Spinal cord (tissue), 9 donors: ENCODE measurements at regions not wholly inside any gene's neighbourhood (a gene's known extent, or its start where the extent isn't known, plus 50 kb on each side); places are given as distances from the start of the nearest gene placed in this dataset.

Source experiments
- DNase-seq, 6 donors: peaks; one replicate each; pipeline versions ENCODE4 v3.0.0 to v3.0.0-alpha.2; 2013 to 2015; ENCODE audit warnings: low spot score in 6 of 6, low read depth in 4 of 6
- H3K27ac ChIP-seq: one replicate; pipeline ENCODE4 v1.5.1; 2013; ENCODE audit warnings: low read depth, low read length, control low read depth
- H3K27me3 ChIP-seq: one replicate; pipeline ENCODE4 v1.6.1; 2013; ENCODE audit warnings: low read length; ENCODE audit not compliant: control insufficient read depth, insufficient read depth
- H3K36me3 ChIP-seq: one replicate; pipeline ENCODE4 v1.6.1; 2013; ENCODE audit warnings: low read length; ENCODE audit not compliant: control insufficient read depth, insufficient read depth
- H3K4me1 ChIP-seq: one replicate; pipeline ENCODE4 v1.6.1; 2013; ENCODE audit warnings: low read length; ENCODE audit not compliant: control insufficient read depth, insufficient read depth
- H3K4me3 ChIP-seq: one replicate; pipeline ENCODE4 v1.5.1; 2013; ENCODE audit warnings: low read depth, low read length, control low read depth
- H3K9me3 ChIP-seq: one replicate; pipeline ENCODE4 v1.6.1; 2013; ENCODE audit warnings: low read length; ENCODE audit not compliant: control insufficient read depth, insufficient read depth
- WGBS: methylation state at CpG from one replicate; pipeline ENCODE4 v1.1.5; 2013; ENCODE audit warnings: missing lambda C conversion rate; ENCODE audit not compliant: insufficient coverage; 5-methylcytosine and 5-hydroxymethylcytosine counted together
- donor health status: healthy.

DNA sequence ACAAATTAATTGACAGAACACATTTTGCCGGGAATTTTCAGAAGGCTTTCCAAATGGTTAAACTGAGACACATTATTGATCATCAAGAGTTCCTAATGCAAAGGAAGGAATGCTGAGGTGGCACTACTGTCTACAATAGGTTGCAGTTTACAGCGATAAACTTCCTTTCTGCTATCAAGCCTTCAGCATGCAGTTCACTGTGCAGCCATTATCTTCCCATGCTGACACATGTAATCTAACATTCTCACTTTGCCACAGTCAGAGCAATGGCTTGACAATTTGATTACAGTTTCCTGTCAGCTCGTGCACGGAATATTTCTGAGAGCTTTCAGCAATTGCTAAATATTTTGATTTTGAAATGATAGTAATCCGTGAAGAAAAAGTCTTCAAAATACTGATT is 166.9 kb upstream of the PRMT6 start:
- no peaks in the 10 kb centered on the region for H3K9me3 ChIP-seq
- DNase-seq, result peak in 1 of 6 donors; percentile 70
- WGBS, result 88% methylated on average over 1 of the region's 5 CpGs
- no peaks in the 10 kb centered on the region for H3K36me3 ChIP-seq
- H3K27me3 ChIP-seq, result no peaks in the 10 kb centered on the region
- H3K27ac ChIP-seq, result no peak overlapping the region
- H3K4me3 ChIP-seq, result no peak overlapping the region
- H3K4me1 ChIP-seq, result no peaks in the 10 kb centered on the region

DNA sequence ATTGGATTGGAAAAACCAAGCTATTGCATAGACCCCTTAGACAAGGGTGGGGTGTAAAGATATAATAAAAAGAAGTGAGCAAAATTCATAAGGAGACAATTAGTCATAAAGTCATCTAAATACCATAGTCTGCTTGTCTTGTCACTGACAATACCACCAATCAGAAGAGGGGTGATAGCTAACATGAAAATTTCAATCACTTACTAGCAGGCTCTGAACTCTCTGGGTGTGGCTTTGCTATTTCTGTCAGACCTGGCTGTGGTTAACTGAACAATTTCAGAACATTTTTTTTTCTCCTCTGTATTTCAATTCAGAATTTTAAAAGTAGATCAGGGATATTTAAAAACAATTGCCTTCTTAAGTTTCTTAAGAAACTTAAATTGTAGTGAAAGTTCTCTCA is 158.5 kb upstream of the PRMT6 start:
- no peaks in the 10 kb centered on the region for H3K9me3 ChIP-seq
- no peak overlapping the region for H3K4me3 ChIP-seq
- no peaks in the 10 kb centered on the region for H3K4me1 ChIP-seq
- H3K27me3 ChIP-seq, result no peaks in the 10 kb centered on the region
- DNase-seq, result no peak
- no peak overlapping the region for H3K27ac ChIP-seq
- no peaks in the 10 kb centered on the region for H3K36me3 ChIP-seq

DNA sequence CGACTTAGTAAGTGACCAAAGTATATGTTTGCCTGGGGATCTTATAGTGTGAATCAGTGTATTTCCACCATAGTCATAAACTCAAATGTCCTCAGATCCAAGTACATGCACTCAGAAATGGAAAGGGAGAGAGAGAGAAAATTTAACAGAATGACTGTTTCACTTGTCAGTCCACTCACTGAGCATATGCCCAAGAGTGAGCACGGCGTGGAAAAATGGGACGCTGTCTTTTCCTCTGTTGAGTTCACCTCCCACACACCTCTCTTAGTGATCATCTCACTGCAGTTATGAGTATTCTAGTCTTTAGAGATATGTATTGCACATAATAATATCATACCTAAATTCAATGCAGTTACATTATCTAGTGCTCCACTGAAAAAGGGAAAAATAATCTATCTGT is 156.8 kb upstream of the PRMT6 start:
- WGBS, result no CpG with 5 or more reads among the region's 4 CpGs
- Histone ChIP-seq H3K27me3 (no peaks in the 10 kb centered on the region), H3K36me3 (no peaks in the 10 kb centered on the region), H3K9me3 (no peaks in the 10 kb centered on the region), H3K4me1 (no peaks in the 10 kb centered on the region), H3K27ac (no peak overlapping the region), H3K4me3 (no peak overlapping the region)
- DNase-seq, result no peak

DNA sequence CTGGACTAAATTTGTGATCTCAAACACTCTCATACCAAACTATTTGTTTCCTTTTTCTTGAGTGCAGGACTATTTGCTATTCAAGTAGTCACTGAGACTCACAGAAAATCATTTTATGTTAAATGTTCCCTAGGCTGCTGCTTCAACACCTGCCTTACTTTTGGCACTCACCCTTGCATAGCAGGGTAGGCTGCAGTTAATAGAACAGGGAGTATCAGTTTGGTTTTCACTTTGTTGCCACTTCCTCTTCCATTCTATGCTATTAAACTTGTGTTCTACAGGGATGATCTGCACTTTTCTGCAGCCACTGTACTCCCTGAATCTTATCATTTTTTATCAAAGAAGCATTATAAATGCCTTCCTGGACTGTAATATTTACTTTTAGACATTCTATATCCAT is 148.7 kb upstream of the PRMT6 start:
- H3K27me3 ChIP-seq, result no peaks in the 10 kb centered on the region
- no peaks in the 10 kb centered on the region for H3K36me3 ChIP-seq
- no peak for DNase-seq
- H3K4me1 ChIP-seq, result no peaks in the 10 kb centered on the region
- no peak overlapping the region for H3K27ac ChIP-seq
- H3K4me3 ChIP-seq, result no peak overlapping the region
- no peaks in the 10 kb centered on the region for H3K9me3 ChIP-seq

DNA sequence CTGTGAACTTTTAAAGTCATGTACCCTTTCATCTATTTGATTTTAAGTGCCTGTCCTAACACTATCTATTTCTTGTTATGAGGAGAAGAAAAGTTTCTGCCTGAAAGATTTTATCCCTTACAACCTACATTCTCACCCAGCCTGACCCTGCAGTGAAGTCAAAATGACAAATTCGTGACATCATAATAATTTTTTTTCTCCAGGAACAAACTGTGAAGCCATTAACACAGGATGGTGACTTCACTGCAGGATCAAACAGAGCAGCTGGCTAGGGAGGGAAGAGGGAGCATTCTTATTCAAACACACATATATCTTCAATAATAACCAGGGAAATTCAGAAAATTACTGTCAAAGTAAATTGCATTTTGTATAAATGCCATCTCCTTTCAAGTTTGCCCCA is 147.8 kb upstream of the PRMT6 start:
- no peaks in the 10 kb centered on the region for H3K4me1 ChIP-seq
- no CpG with 5 or more reads among the region's 1 CpG for WGBS
- no peaks in the 10 kb centered on the region for H3K36me3 ChIP-seq
- no peak overlapping the region for H3K4me3 ChIP-seq
- no peaks in the 10 kb centered on the region for H3K27me3 ChIP-seq
- no peak overlapping the region for H3K27ac ChIP-seq
- H3K9me3 ChIP-seq, result no peaks in the 10 kb centered on the region
- no peak for DNase-seq

DNA sequence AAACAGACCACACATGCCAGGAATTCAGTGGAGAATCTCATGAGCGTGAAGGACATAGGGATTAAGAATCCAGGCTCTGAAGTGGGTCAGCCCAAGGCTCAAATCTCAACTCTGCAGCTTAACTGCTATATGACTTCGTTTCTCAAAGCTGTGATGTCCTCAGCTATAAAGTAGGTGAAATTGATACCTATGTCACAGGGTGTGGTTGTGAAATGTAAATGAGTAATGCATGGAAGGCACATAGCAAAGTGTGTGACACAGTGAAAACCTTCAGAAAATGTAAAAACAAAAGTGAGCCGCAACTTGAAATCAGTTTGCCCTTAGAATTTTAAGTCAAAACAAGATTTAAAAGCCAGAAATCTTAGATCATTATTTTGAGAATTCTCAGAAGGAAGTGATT is 145.7 kb upstream of the PRMT6 start:
- Histone ChIP-seq H3K27ac (no peak overlapping the region), H3K9me3 (no peaks in the 10 kb centered on the region), H3K4me1 (no peaks in the 10 kb centered on the region), H3K36me3 (no peaks in the 10 kb centered on the region), H3K4me3 (no peak overlapping the region), H3K27me3 (no peaks in the 10 kb centered on the region)
- 100% methylated on average over 1 of the region's 3 CpGs for WGBS
- no peak for DNase-seq

DNA sequence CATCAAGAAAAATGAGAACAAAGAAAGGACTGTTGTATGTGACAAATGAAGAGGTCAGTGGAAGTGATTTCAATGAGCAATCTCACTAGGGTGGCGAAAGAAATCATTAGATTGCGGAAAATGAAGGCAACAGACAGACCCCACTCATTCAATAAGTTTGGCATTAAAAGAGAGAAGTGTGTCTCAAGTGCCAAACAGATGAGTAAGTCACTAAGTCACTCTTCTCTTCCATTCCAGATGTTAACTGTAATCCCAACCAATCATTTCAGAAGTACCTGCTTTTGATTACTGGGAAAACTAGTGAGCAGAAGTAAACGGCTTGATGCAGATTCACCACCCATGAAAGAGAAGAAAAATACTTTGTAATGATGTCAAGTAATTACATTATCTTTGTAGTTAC is 144.3 kb upstream of the PRMT6 start:
- DNase-seq, result no peak
- Histone ChIP-seq H3K4me1 (no peaks in the 10 kb centered on the region), H3K27me3 (no peaks in the 10 kb centered on the region), H3K27ac (no peak overlapping the region), H3K4me3 (no peak overlapping the region), H3K9me3 (no peaks in the 10 kb centered on the region), H3K36me3 (no peaks in the 10 kb centered on the region)
- no CpG with 5 or more reads among the region's 3 CpGs for WGBS

DNA sequence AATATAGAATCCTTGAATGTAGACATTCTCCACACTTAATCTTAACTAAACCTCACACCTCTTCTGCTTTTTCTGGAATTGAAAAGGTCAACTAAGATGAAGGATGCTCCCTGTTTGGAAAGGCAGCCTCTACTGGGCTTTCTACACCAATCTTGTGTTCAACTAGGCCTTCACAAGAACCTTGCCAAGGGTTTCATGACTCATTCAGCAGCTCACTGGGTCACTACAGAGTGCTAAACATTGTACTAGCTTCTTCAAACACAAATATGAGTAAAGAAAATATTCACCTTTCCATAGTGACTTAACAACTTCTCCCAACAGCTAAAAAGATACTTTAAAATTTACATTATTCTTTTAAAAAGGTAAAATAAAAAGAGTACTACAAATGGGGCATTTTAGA is 135.3 kb upstream of the PRMT6 start:
- no peaks in the 10 kb centered on the region for H3K4me1 ChIP-seq
- H3K27me3 ChIP-seq, result no peaks in the 10 kb centered on the region
- H3K27ac ChIP-seq, result no peak overlapping the region
- no peak for DNase-seq
- no peaks in the 10 kb centered on the region for H3K9me3 ChIP-seq
- no peak overlapping the region for H3K4me3 ChIP-seq
- H3K36me3 ChIP-seq, result no peaks in the 10 kb centered on the region

DNA sequence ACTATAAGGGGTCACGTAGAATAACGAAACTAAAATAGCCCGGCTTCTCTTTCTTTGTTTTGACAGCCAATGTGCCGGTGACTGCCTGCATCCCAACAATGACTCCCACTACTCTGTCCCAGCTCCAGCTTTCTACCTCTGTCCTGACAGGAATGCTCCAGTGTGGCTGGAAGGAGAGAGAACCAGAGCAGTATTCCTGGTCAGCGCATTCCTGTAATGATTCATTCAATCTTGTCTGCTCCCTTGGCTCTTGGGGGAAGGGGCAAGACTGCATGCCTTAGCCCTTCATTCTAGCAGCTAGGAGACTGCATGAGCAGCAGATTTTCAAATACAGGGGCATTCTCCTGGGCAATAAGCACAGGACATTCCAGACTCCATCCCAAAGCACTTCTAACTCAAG is 132.1 kb upstream of the PRMT6 start:
- no peak overlapping the region for H3K4me3 ChIP-seq
- H3K36me3 ChIP-seq, result no peaks in the 10 kb centered on the region
- H3K4me1 ChIP-seq, result no peaks in the 10 kb centered on the region
- WGBS, result 38% methylated on average over 1 of the region's 5 CpGs
- no peaks in the 10 kb centered on the region for H3K27me3 ChIP-seq
- DNase-seq, result peak in 2 of 6 donors; percentile 10 to 24
- H3K27ac ChIP-seq, result no peak overlapping the region
- no peaks in the 10 kb centered on the region for H3K9me3 ChIP-seq

DNA sequence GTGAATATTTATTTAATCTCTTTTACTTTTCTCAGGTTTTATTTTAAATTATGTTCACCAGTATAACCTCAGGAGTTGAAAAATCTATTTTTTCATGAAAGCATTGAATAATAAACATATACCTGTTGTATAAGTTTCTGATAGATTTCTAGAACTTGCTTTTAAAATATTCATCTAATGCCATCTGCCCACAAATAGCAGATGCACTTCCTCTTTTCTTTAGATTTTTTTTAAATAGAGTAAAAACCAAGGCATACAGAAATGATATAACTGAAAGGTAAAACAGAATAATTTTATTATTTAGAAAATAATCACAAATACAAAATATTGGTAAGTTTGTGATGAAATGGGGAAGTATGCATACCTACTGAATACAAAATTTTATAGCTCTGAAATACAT is 130.7 kb upstream of the PRMT6 start:
- Histone ChIP-seq H3K4me1 (no peaks in the 10 kb centered on the region), H3K9me3 (no peaks in the 10 kb centered on the region), H3K36me3 (no peaks in the 10 kb centered on the region), H3K27me3 (no peaks in the 10 kb centered on the region), H3K27ac (no peak overlapping the region), H3K4me3 (no peak overlapping the region)
- DNase-seq, result no peak
